Ovary (tissue), 7 donors: ENCODE measurements at regions not wholly inside any gene's neighbourhood (a gene's known extent, or its start where the extent isn't known, plus 50 kb on each side); places are given as distances from the start of the nearest gene placed in this dataset.

ENCODE experiments used
- DNase-seq, 5 donors: peaks; one replicate each; pipeline ENCODE4 v3.0.0-alpha.2; 2019 to 2020
- H3K27ac ChIP-seq, 2 donors: fragments of 200-600 bp; one replicate each; pipeline versions ENCODE4 v1.5.1 to v1.8.0; 2019 to 2022
- H3K27me3 ChIP-seq: fragments of 200-600 bp; one replicate; pipeline ENCODE4 v1.8.0; 2022
- H3K36me3 ChIP-seq: fragments of 200-600 bp; sonication (generic); one replicate; pipeline ENCODE4 v1.5.1; 2019
- H3K4me1 ChIP-seq: one replicate; pipeline ENCODE4 v1.8.1; 2013; ENCODE audit warnings: mild to moderate bottlenecking, moderate library complexity; ENCODE audit not compliant: insufficient read depth
- H3K4me3 ChIP-seq: fragments of 200-600 bp; sonication (generic); one replicate; pipeline ENCODE4 v1.5.1; 2017
- H3K9me3 ChIP-seq, 2 donors: fragments of 200-600 bp in 1 of 2; sonication (generic) in 1 of 2; one replicate each; pipeline versions ENCODE4 v1.5.1 to v1.8.1; 2013 to 2019; ENCODE audit warnings: mild to moderate bottlenecking in 1 of 2, moderate library complexity in 1 of 2
- EP300 ChIP-seq: sonication (generic); formaldehyde crosslinking; IDR thresholded peaks from one replicate; pipeline ENCODE4 v1.6.1; 2017; ENCODE audit warnings: antibody characterized with exemption
- POLR2A ChIP-seq: fragments of 450-650 bp; IDR thresholded peaks from one replicate; pipeline ENCODE4 v1.6.1; 2017; ENCODE audit warnings: antibody characterized with exemption, mild to moderate bottlenecking, moderate library complexity
- WGBS, 3 donors: extraction: QIAGEN DNeasy Blood & Tissue Kit in 1 of 3; methylation state at CpG; one replicate each; pipeline versions ENCODE4 v1.1.5 to v1.1.7; 2013 to 2017; 5-methylcytosine and 5-hydroxymethylcytosine counted together
- intact Hi-C, 4 donors: fragments of 100-400 bp; cut with DNase I; formaldehyde crosslinking; loops; one replicate each; pipeline versions ENCODE4 v1.11.0 to v1.15.1; 2022 to 2023
- TF ChIP-seq, protein P1 (sequence below), 3 donors: fragments of 450-650 bp in 2 of 3; fragments of 200-600 bp in 1 of 3; IDR thresholded peaks; one replicate each; pipeline versions ENCODE4 v1.5.1 to v1.8.0; 2016 to 2022; ENCODE audit warnings: antibody characterized with exemption in 3 of 3, mild to moderate bottlenecking in 1 of 3
- donor health status: DM: no; HTN: no; CAD: no; lungs with moderate emphysema.
- donor health status: DM: no; HTN: no; CAD: no.
- donor health status: Bipolar disorder and iron deficiency.
- donor health status: DM: no; HTN: no; CAD: no.
- donor health status: DM: yes; HTN: yes; CAD: no.

DNA sequence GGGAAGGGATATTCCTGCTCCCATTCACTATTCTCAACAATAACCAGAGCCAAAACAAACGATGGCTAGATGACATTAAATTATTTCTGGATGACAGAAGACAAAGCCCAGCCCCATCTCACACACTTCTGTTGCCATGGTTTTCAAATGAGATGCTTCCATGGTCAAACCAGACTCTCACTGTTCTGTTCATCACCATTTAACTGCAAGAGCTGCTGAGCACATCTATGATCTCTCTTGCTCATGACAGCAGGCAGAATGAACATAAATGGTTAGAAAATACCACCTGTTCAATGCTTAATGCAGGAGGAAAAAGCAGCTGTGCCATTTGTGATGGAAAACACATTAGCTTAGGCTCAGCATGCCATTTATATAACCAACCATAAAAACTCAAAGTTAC is 758.6 kb upstream of the ZWINT start:
- no peak for DNase-seq
- TF ChIP-seq, protein P1, sequence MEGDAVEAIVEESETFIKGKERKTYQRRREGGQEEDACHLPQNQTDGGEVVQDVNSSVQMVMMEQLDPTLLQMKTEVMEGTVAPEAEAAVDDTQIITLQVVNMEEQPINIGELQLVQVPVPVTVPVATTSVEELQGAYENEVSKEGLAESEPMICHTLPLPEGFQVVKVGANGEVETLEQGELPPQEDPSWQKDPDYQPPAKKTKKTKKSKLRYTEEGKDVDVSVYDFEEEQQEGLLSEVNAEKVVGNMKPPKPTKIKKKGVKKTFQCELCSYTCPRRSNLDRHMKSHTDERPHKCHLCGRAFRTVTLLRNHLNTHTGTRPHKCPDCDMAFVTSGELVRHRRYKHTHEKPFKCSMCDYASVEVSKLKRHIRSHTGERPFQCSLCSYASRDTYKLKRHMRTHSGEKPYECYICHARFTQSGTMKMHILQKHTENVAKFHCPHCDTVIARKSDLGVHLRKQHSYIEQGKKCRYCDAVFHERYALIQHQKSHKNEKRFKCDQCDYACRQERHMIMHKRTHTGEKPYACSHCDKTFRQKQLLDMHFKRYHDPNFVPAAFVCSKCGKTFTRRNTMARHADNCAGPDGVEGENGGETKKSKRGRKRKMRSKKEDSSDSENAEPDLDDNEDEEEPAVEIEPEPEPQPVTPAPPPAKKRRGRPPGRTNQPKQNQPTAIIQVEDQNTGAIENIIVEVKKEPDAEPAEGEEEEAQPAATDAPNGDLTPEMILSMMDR (IDR thresholded peaks at IDR 0.05): no peak
- TF ChIP-seq POLR2A (no peak), EP300 (no peak)
- no peaks in the 10 kb centered on the region for H3K27me3 ChIP-seq
- WGBS, 3 donors: 29 to 40% (median 39%) methylated on average over 1 of the region's 1 CpG
- H3K27ac ChIP-seq: no peak overlapping the region
- H3K4me1 ChIP-seq: no peaks in the 10 kb centered on the region
- no peak overlapping the region for H3K4me3 ChIP-seq
- intact Hi-C loops: no loop called here
- no peaks in the 10 kb centered on the region for H3K36me3 ChIP-seq
- H3K9me3 ChIP-seq: no peaks in the 10 kb centered on the region

DNA sequence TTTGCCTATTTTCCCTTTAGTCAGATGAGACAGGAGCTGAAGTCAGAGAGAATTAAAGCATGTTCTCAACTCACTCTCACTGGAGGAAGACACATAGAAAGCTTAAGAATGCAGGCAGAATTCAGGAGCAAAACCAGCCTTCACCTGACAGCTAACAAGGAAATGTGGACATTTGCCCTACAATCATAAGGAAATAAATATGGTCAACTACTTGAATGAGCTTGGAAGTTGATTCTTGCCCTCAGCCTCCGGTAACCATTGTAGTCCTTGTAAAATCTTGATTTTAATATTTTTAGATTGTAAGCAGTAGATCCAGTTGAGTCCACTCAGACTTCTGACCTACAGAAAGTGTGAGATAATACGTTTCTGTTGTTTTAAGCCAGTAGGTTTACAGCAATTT is 752.5 kb upstream of the ZWINT start:
- WGBS, 3 donors: 88 to 92% (median 90%) methylated on average over 2 of the region's 2 CpGs
- Histone ChIP-seq H3K36me3 (no peaks in the 10 kb centered on the region), H3K9me3 (no peaks in the 10 kb centered on the region), H3K27me3 (no peaks in the 10 kb centered on the region), H3K27ac (no peak overlapping the region), H3K4me3 (no peak overlapping the region), H3K4me1 (no peaks in the 10 kb centered on the region)
- intact Hi-C loops: no loop called here
- DNase-seq: no peak
- TF ChIP-seq POLR2A (no peak), EP300 (no peak)
- TF ChIP-seq, protein P1 (IDR thresholded peaks at IDR 0.05): no peak

DNA sequence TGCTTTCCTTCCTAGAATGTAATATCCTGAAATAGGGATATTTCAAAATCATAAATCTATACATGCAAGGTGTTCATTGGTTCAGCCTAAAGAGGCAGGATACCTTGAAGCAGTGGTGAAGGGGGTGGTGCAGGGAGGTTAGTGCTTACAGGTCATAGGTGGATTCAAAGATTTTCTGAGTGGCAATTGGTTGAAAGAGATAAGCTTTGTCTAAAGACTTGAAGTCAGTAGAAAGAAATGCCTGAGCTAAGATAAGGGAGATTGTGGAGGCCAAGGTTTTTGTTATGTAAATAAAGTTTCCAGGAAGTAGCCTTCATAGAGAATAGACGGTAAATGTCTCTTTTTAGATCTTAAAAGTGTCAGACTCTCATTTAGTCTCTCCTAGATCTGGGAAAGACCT is 741.2 kb upstream of the ZWINT start:
- no peaks in the 10 kb centered on the region for H3K9me3 ChIP-seq
- no peaks in the 10 kb centered on the region for H3K4me1 ChIP-seq
- 5 to 16% (median 11%) methylated on average over 1 of the region's 1 CpG for WGBS, 3 donors
- no peaks in the 10 kb centered on the region for H3K36me3 ChIP-seq
- TF ChIP-seq EP300 (no peak), POLR2A (no peak)
- TF ChIP-seq, protein P1 (IDR thresholded peaks at IDR 0.05): no peak
- intact Hi-C loops: no loop called here
- no peaks in the 10 kb centered on the region for H3K27me3 ChIP-seq
- H3K27ac ChIP-seq: no peak overlapping the region
- no peak for DNase-seq
- no peak overlapping the region for H3K4me3 ChIP-seq

DNA sequence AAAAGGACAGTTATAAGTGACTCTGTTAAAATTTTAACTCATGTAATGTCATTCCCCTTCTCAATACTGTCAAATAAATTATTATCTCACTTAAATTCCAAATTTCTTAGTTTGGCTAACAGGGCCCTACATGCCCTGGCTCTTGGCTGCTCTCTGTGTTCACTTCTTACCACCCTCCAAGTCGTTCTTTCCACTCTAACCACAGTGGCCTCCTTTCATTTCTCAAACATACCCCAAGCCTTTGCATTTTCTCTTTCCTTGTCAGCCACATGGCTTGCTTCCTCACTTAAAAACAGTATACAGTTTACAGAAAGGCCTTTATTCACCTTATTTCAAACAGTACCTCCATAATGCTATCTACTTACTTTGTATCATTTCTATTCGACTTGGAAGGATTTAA is 737.1 kb upstream of the ZWINT start:
- WGBS, 3 donors: 69 to 79% (median 77%) methylated on average over 2 of the region's 2 CpGs

More for the DNA sequence above, 737.1 kb upstream of the ZWINT start:
- H3K4me3 ChIP-seq: no peak overlapping the region
- TF ChIP-seq, protein P1 (IDR thresholded peaks at IDR 0.05): no peak
- TF ChIP-seq EP300 (no peak), POLR2A (no peak)
- no peaks in the 10 kb centered on the region for H3K36me3 ChIP-seq
- no peak overlapping the region for H3K27ac ChIP-seq
- no peaks in the 10 kb centered on the region for H3K9me3 ChIP-seq
- no peaks in the 10 kb centered on the region for H3K4me1 ChIP-seq
- no peaks in the 10 kb centered on the region for H3K27me3 ChIP-seq
- intact Hi-C loops: no loop called here
- no peak for DNase-seq
